IMR-90 (cell line): ENCODE measurements at regions not wholly inside any gene's neighbourhood (a gene's known extent, or its start where the extent isn't known, plus 50 kb on each side); places are given as distances from the start of the nearest gene placed in this dataset.

Source experiments
- ATAC-seq: fragments of 200-7000 bp; cut with Tn5 transposase; 2 replicates; pipeline ENCODE4 v1.9.1; 2020; ENCODE audit warnings: low read depth, mild to moderate bottlenecking, moderate library complexity
- BruUV-seq: library from RNA; stranded (reverse); fragments of 400-500 nt; replicated peaks from 2 replicates; lab custom pipeline; 2021; lab: Mats Ljungman, UMichigan
- CTCF ChIA-PET: fragments of 300-600 bp; formaldehyde crosslinking; extraction: SDS; loops from one replicate; lab custom pipeline; 2021; ENCODE audit warnings: antibody characterized with exemption; lab: Yijun Ruan, JAX
- POLR2A ChIA-PET: fragments of 300-600 bp; sonication (Branson Sonifier 250); formaldehyde crosslinking; loops from one replicate; lab custom pipeline; 2022; ENCODE audit warnings: antibody characterized with exemption; ENCODE audit not compliant: unreplicated experiment; lab: Charles Lee
- DNase-seq: peaks from one replicate; pipeline ENCODE4 v3.0.0; 2013
- H2AFZ ChIP-seq: replicated peaks from 2 replicates; pipeline ENCODE3; 2013; ENCODE audit warnings: low read length, mild to moderate bottlenecking; ENCODE audit not compliant: poor library complexity
- H2AK5ac ChIP-seq: 2 replicates; pipeline ENCODE4 v1.6.1; 2013; ENCODE audit warnings: low read depth, low read length, inconsistent platforms
- H2AK9ac ChIP-seq: replicated peaks from 2 replicates; pipeline ENCODE3; 2013; ENCODE audit warnings: mild to moderate bottlenecking, low read depth, low read length, moderate library complexity; ENCODE audit not compliant: poor library complexity
- H2BK120ac ChIP-seq: 2 replicates; pipeline ENCODE4 v1.6.1; 2013; ENCODE audit warnings: low read depth, low read length, inconsistent platforms
- H2BK15ac ChIP-seq: 3 replicates; pipeline ENCODE4 v1.6.1; 2013; ENCODE audit warnings: low read depth, low read length, inconsistent platforms
- H2BK20ac ChIP-seq: 2 replicates; pipeline ENCODE4 v1.6.1; 2013; ENCODE audit warnings: low read depth, mild to moderate bottlenecking, inconsistent platforms, low read length, moderate library complexity
- H2BK5ac ChIP-seq: 2 replicates; pipeline ENCODE4 v1.6.1; 2013; ENCODE audit warnings: mild to moderate bottlenecking, low read depth, low read length, inconsistent platforms; ENCODE audit not compliant: poor library complexity, severe bottlenecking
- H3K14ac ChIP-seq: replicated peaks from 2 replicates; pipeline ENCODE4 v1.6.1; 2013; ENCODE audit warnings: low read depth, low read length, inconsistent platforms
- H3K18ac ChIP-seq: 2 replicates; pipeline ENCODE4 v1.6.1; 2013; ENCODE audit warnings: low read depth, low read length, control low read depth
- H3K23ac ChIP-seq: 2 replicates; pipeline ENCODE4 v1.6.1; 2013; ENCODE audit warnings: low read depth, low read length, inconsistent platforms
- H3K27ac ChIP-seq: 2 replicates; pipeline ENCODE4 v1.5.1; 2013; ENCODE audit warnings: mild to moderate bottlenecking, control low read depth, low read length; ENCODE audit not compliant: insufficient read depth
- H3K27me3 ChIP-seq: 2 replicates; pipeline ENCODE4 v1.6.1; 2013; ENCODE audit warnings: low read length; ENCODE audit not compliant: control insufficient read depth, insufficient read depth
- H3K36me3 ChIP-seq: 2 replicates; pipeline ENCODE4 v1.6.1; 2013; ENCODE audit warnings: low read length, mixed read lengths; ENCODE audit not compliant: control insufficient read depth, insufficient read depth
- H3K4ac ChIP-seq: 2 replicates; pipeline ENCODE4 v1.6.1; 2013; ENCODE audit warnings: low read depth, low read length, inconsistent platforms
- H3K4me1 ChIP-seq: 2 replicates; pipeline ENCODE4 v1.6.1; 2013; ENCODE audit warnings: low read length, mixed read lengths; ENCODE audit not compliant: control insufficient read depth, insufficient read depth
- H3K4me2 ChIP-seq: 2 replicates; pipeline ENCODE4 v1.6.1; 2013; ENCODE audit warnings: low read depth, mild to moderate bottlenecking, control low read depth, low read length, moderate library complexity
- H3K4me3 ChIP-seq: 2 replicates; pipeline ENCODE4 v1.5.1; 2013; ENCODE audit warnings: low read depth, mild to moderate bottlenecking, control low read depth, low read length, moderate library complexity; ENCODE audit not compliant: insufficient read depth
- H3K56ac ChIP-seq: 2 replicates; pipeline ENCODE4 v1.6.1; 2013; ENCODE audit warnings: low read length, inconsistent platforms; ENCODE audit not compliant: insufficient read depth; ENCODE audit errors: extremely low read depth
- H3K79me1 ChIP-seq, 2 experiments: 2 replicates each; pipeline ENCODE4 v1.6.1; 2013; ENCODE audit warnings: low read length in 2 of 2, inconsistent platforms in 1 of 2, low read depth in 1 of 2
- H3K9ac ChIP-seq: 2 replicates; pipeline ENCODE4 v1.6.1; 2013; ENCODE audit warnings: low read depth, low read length, control low read depth
- H3K9me1 ChIP-seq: 2 replicates; pipeline ENCODE4 v1.6.1; 2013; ENCODE audit warnings: low read length, inconsistent platforms; ENCODE audit not compliant: insufficient read depth
- H3K9me3 ChIP-seq: 2 replicates; pipeline ENCODE4 v1.6.1; 2013; ENCODE audit warnings: low read length; ENCODE audit not compliant: control insufficient read depth, insufficient read depth
- H4K20me1 ChIP-seq: 2 replicates; pipeline ENCODE4 v1.6.1; 2013; ENCODE audit warnings: low read length, inconsistent platforms; ENCODE audit not compliant: insufficient read depth
- H4K5ac ChIP-seq: 2 replicates; pipeline ENCODE4 v1.6.1; 2013; ENCODE audit warnings: mild to moderate bottlenecking, low read depth, low read length, control low read depth
- H4K8ac ChIP-seq, 2 experiments: 2 replicates each; pipeline ENCODE4 v1.6.1; 2013; ENCODE audit warnings: low read depth in 2 of 2, low read length in 2 of 2, control low read depth in 1 of 2, inconsistent platforms in 1 of 2
- H4K91ac ChIP-seq: 2 replicates; pipeline ENCODE4 v1.6.1; 2013; ENCODE audit warnings: low read depth, low read length, inconsistent platforms; ENCODE audit not compliant: insufficient read depth
- CHD1 ChIP-seq: IDR thresholded peaks from 2 replicates; pipeline ENCODE4 v1.6.1; 2012; ENCODE audit warnings: low read depth, low read length, improper control_type of control experiment
- CTCF ChIP-seq: conservative IDR thresholded peaks from 2 replicates; pipeline ENCODE4 v1.5.1; 2012; ENCODE audit warnings: mild to moderate bottlenecking, low read depth, low read length, improper control_type of control experiment
- ELK1 ChIP-seq: fragments of 150-350 bp; IDR thresholded peaks from 2 replicates; pipeline ENCODE4 v1.6.1; 2016; ENCODE audit warnings: low read depth, mild to moderate bottlenecking, low read length, moderate library complexity, borderline replicate concordance
- MAZ ChIP-seq: IDR thresholded peaks from 2 replicates; pipeline ENCODE4 v1.6.1; 2012; ENCODE audit warnings: low read depth, mild to moderate bottlenecking, low read length, improper control_type of control experiment, moderate library complexity, borderline replicate concordance
- MXI1 ChIP-seq: IDR thresholded peaks from 2 replicates; pipeline ENCODE4 v1.6.1; 2012; ENCODE audit warnings: low read depth, mild to moderate bottlenecking, low read length, moderate library complexity, borderline replicate concordance
- RAD21 ChIP-seq: IDR thresholded peaks from 2 replicates; pipeline ENCODE4 v1.6.1; 2012; ENCODE audit warnings: low read length, improper control_type of control experiment
- RFX5 ChIP-seq: IDR thresholded peaks from 2 replicates; pipeline ENCODE4 v1.8.0; 2012; ENCODE audit warnings: low read depth, mild to moderate bottlenecking, low read length, moderate library complexity
- SMC3 ChIP-seq: fragments of 150-350 bp; IDR thresholded peaks from 2 replicates; pipeline ENCODE4 v1.6.1; 2016; ENCODE audit warnings: low read depth, mild to moderate bottlenecking, antibody characterized with exemption, low read length, moderate library complexity
- WGBS, 2 experiments: methylation state at CpG; one replicate each; pipeline versions ENCODE4 v1.1.5 to v1.1.7; 2013; ENCODE audit warnings: missing lambda C conversion rate in 2 of 2; ENCODE audit not compliant: insufficient read length in 1 of 2; ENCODE audit errors: extremely low coverage in 2 of 2; 5-methylcytosine and 5-hydroxymethylcytosine counted together
- dilution Hi-C: fragments of 300-500 bp; cut with HindIII; formaldehyde crosslinking; loops from one replicate; pipeline ENCODE4 v1.14.3; 2018; ENCODE audit warnings: low sequenced_read_pairs; ENCODE audit not compliant: unreplicated experiment
- in situ Hi-C: fragments of 300-500 bp; cut with MboI; formaldehyde crosslinking; loops from 3 replicates; pipeline ENCODE4 v1.14.3; 2019; ENCODE audit warnings: low sequenced_read_pairs, inconsistent platforms, mixed read lengths
- intact Hi-C: fragments of 100-400 bp; cut with micrococcal nuclease; formaldehyde crosslinking; loops from 2 replicates; pipeline ENCODE4 v1.10.0; 2022

GRCh38 chrX:69307029-69307428, 141.8 kb upstream of the PJA1 start:
- Histone ChIP-seq H4K91ac (no peak overlapping the region), H3K27ac (no peak overlapping the region), H2BK5ac (no peak overlapping the region), H3K79me1 (no peaks in the 10 kb centered on the region), H2BK15ac (no peak overlapping the region), H3K4ac (no peak overlapping the region), H2AFZ (no peak overlapping the region), H3K9ac (no peak overlapping the region), H3K9me3 (no peaks in the 10 kb centered on the region; the same call in 1 of the 2 replicates), H3K23ac (no peak overlapping the region), H4K8ac (no peak overlapping the region), H3K4me3 (no peak overlapping the region), H4K20me1 (no peaks in the 10 kb centered on the region), H2BK120ac (no peak overlapping the region), H2AK5ac (no peak overlapping the region), H3K36me3 (no peaks in the 10 kb centered on the region), H2BK20ac (no peak overlapping the region), H3K56ac (no peak overlapping the region), H2AK9ac (no peak overlapping the region), H3K4me1 (no peaks in the 10 kb centered on the region), H3K27me3 (peaks cover 37% of the 10 kb centered on the region), H3K4me2 (no peak overlapping the region), H4K5ac (no peak overlapping the region), H3K14ac (no peak overlapping the region), H3K9me1 (no peaks in the 10 kb centered on the region), H3K18ac (no peak overlapping the region)
- BruUV-seq: no TSS peak
- TF ChIP-seq MAZ (no peak), SMC3 (no peak), RAD21 (no peak), CHD1 (no peak), ELK1 (no peak), CTCF (no peak), RFX5 (no peak), MXI1 (no peak)
- CTCF ChIA-PET: no interaction called here
- intact Hi-C loops (no loop called here), in situ Hi-C loops (no loop called here), dilution Hi-C loops (no loop called here)
- POLR2A ChIA-PET: no interaction called here
- DNase-seq (no peak), ATAC-seq (no peak)
- no CpG with 5 or more reads among the region's 1 CpG for WGBS, 2 experiments
